ENCODE measurements at regions not wholly inside any gene's neighbourhood (a gene's known extent, or its start where the extent isn't known, plus 50 kb on each side); places are given as distances from the start of the nearest gene placed in this dataset.

GRCh38 chr15:69712991-69713390, 260.4 kb downstream of the RPLP1 start:
- Histone ChIP-seq H3K36me3 (no peaks in the 10 kb centered on the region), H3K4me1 (no peaks in the 10 kb centered on the region), H3K4me3 (ENCODE audit: low read depth, low read length) (no peak overlapping the region), H3K27me3 (peaks cover 5% of the 10 kb centered on the region; the same call in 1 of the 2 replicates), H3K9me3 (no peaks in the 10 kb centered on the region)
- TF ChIP-seq CTCF (IDR thresholded peaks at IDR 0.05; ENCODE audit: low read depth, low read length), result no peak
- no peak for DNase-seq

- Histone ChIP-seq H3K4me1 (no peaks in the 10 kb centered on the region), H3K4me3 (ENCODE audit: low read depth, low read length) (no peak overlapping the region), H3K27me3 (peaks cover 5% of the 10 kb centered on the region; the same call in 1 of the 2 replicates), H3K9me3 (no peaks in the 10 kb centered on the region), H3K36me3 (no peaks in the 10 kb centered on the region)
- TF ChIP-seq CTCF (IDR thresholded peaks at IDR 0.05; ENCODE audit: low read depth, low read length), result no peak
- DNase-seq, result no peak
Observed at GRCh38 chr15:69713726-69714559, 261.3 kb downstream of the RPLP1 start.

GRCh38 chr15:69715210-69715609, 262.6 kb downstream of the RPLP1 start:
- H3K4me1 ChIP-seq, result no peaks in the 10 kb centered on the region
- no peak for TF ChIP-seq CTCF (IDR thresholded peaks at IDR 0.05; ENCODE audit: low read depth, low read length)
- no peak overlapping the region for H3K4me3 ChIP-seq (ENCODE audit: low read depth, low read length)
- no peaks in the 10 kb centered on the region for H3K9me3 ChIP-seq
- H3K36me3 ChIP-seq, result no peaks in the 10 kb centered on the region
- no peak for DNase-seq
- peaks cover 5% of the 10 kb centered on the region; the same call in 1 of the 2 replicates for H3K27me3 ChIP-seq

- H3K4me1 ChIP-seq, result no peaks in the 10 kb centered on the region
- no peak for TF ChIP-seq CTCF (IDR thresholded peaks at IDR 0.05; ENCODE audit: low read depth, low read length)
- no peaks in the 10 kb centered on the region for H3K9me3 ChIP-seq
- DNase-seq, result no peak
- no peak overlapping the region for H3K4me3 ChIP-seq (ENCODE audit: low read depth, low read length)
- H3K36me3 ChIP-seq, result no peaks in the 10 kb centered on the region
- H3K27me3 ChIP-seq, result peaks cover 5% of the 10 kb centered on the region; the same call in 1 of the 2 replicates
Observed at GRCh38 chr15:69718436-69718835, 265.8 kb downstream of the RPLP1 start.

- Histone ChIP-seq H3K9me3 (no peaks in the 10 kb centered on the region), H3K27me3 (peaks cover 5% of the 10 kb centered on the region; the same call in 1 of the 2 replicates), H3K4me1 (no peaks in the 10 kb centered on the region), H3K36me3 (no peaks in the 10 kb centered on the region), H3K4me3 (ENCODE audit: low read depth, low read length) (no peak overlapping the region)
- no peak for DNase-seq
- TF ChIP-seq CTCF (IDR thresholded peaks at IDR 0.05; ENCODE audit: low read depth, low read length), result no peak
Observed at GRCh38 chr15:69718916-69719315, 266.3 kb downstream of the RPLP1 start.

All from BE2C (cell line).